WI38 (cell line): ENCODE measurements at regions not wholly inside any gene's neighbourhood (a gene's known extent, or its start where the extent isn't known, plus 50 kb on each side); places are given as distances from the start of the nearest gene placed in this dataset.
A peak's percentile ranks its signal among the peaks of the same experiment; 100 is the strongest.

ENCODE experiments used
- H3K4me3 ChIP-seq: 2 replicates; pipeline ENCODE4 v1.5.1; 2011; ENCODE audit warnings: low read depth, mild to moderate bottlenecking, control low read depth, low read length
- TF ChIP-seq, protein P1 (sequence below): IDR thresholded peaks from 2 replicates; pipeline ENCODE4 v1.5.1; 2012; ENCODE audit warnings: low read depth, mild to moderate bottlenecking, control low read depth, low read length

DNA sequence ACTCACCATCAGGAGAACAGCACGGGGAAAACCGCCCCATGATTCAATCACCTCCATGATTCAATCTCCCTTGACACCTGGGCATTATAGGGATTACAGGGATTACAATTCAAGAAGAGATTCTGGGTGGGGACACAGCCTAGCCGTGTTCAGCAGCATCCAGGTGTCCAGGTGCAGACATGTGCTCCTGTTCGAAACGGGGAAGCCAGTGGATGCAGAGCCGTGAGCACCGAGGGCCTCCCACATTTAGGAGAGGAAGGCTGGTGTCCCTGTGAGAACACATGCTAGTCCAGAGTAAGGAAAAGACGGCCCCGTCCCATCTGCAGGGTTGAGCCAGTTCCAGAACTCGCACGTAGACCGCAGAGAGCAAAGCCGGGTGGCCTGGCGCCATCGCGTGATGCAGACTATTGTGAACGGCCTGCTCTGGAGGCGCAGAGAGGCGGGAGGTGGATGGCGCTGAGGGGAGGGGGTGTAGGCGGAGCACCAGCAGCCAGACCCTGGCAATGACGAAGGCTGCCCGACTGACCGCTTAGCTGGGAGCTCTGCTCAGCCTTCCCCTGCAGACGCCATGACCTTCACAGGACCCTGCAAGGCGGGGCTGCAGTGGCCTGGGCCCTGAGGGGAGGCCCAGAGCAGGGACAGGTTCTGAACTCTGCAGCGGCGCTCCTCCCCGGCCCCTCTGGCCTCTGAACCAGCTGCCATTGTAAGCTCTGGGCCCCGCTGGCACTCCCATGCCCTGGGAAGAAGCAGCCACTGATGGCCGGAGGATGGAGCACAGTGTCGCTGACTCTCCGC is 141.6 kb upstream of the TCERG1L start:
- TF ChIP-seq, protein P1, sequence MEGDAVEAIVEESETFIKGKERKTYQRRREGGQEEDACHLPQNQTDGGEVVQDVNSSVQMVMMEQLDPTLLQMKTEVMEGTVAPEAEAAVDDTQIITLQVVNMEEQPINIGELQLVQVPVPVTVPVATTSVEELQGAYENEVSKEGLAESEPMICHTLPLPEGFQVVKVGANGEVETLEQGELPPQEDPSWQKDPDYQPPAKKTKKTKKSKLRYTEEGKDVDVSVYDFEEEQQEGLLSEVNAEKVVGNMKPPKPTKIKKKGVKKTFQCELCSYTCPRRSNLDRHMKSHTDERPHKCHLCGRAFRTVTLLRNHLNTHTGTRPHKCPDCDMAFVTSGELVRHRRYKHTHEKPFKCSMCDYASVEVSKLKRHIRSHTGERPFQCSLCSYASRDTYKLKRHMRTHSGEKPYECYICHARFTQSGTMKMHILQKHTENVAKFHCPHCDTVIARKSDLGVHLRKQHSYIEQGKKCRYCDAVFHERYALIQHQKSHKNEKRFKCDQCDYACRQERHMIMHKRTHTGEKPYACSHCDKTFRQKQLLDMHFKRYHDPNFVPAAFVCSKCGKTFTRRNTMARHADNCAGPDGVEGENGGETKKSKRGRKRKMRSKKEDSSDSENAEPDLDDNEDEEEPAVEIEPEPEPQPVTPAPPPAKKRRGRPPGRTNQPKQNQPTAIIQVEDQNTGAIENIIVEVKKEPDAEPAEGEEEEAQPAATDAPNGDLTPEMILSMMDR: no peak
- H3K4me3 ChIP-seq: no peak overlapping the region

DNA sequence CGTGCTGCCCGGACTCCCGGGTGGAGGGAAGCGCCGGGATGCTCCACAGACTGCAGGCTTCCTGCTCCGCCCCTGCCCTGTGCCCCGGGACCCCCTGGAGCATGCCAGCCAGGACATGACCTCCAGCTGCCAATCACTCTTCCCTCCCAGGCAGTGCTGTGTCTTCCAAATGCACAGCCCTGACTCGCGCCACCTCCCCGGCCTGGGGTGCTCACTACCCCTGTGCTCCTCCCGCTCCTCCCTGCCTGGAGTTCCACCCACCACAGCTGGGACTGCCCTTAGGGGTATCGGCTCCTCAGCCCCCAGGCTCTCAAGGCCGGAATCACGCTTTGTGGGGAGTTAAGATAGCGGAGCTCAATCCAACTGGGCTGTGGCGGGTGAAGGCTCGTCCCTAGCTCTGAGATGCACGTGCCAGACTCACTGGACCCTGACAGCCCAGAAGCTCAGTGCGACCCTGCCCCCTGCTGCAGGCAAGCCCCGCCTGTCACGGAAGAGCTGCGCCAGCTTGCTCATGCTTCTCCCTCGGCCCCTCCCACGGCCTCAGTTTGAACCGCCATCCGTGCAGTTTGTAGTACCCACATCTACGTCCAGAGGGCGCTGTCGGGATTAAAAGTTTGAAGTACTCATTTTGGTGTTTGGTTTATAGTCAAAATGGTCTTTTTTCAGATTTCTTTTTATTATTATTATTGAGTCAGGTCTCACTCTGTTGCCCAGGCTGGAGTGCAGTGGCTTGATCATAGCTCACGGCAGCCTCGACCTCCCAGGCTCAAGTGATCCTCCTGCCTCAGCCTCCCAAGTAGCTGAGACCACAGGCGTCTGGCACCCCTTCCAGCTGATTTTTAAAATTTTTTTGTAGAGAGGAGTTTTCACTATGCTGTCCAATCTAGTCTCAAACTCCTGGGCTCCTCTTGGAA is 142.5 kb upstream of the TCERG1L start:
- TF ChIP-seq, protein P1: peak; percentile 21; the same call in 1 of the 2 replicates
- no peak overlapping the region for H3K4me3 ChIP-seq

DNA sequence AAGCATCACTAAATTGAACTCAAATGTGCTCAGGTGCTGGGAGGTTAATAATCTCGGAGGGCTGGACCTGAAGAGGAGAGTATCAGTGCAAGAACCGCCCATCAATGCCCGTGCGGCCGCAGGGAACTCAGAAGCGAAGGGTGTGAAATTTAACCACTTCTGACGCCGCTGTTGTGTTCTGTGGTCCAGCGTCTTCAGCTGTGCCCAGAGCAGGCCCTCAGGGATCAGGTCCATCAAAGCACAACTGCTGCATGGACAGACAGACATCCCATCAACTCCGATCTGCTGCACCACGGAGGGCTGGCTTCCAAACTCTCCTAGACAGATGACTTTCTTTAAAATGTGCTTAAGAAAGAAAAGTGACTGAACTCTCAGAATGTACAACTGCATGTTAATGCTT is 144.9 kb upstream of the TCERG1L start:
- no peak overlapping the region for H3K4me3 ChIP-seq
- TF ChIP-seq, protein P1: no peak

DNA sequence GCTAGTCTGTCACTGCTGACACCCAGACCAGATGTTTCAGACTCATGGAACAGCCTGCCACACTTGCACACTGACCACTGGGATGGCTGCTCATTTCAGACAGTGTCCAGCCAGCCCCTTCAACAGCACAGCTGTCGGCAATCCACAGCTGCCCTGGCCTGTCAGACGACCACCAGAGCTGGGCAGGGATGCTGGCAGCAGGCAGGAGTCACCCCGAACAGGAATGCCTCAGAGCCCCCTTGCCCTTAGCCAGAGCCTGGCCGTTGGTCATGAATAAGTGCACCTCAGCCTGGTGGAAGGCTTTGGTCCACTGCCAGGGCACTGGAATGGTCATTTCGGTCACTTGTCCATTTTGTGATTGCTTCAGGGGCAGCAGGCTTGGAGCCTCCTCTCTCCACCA is 149.6 kb upstream of the TCERG1L start:
- TF ChIP-seq, protein P1: no peak

DNA sequence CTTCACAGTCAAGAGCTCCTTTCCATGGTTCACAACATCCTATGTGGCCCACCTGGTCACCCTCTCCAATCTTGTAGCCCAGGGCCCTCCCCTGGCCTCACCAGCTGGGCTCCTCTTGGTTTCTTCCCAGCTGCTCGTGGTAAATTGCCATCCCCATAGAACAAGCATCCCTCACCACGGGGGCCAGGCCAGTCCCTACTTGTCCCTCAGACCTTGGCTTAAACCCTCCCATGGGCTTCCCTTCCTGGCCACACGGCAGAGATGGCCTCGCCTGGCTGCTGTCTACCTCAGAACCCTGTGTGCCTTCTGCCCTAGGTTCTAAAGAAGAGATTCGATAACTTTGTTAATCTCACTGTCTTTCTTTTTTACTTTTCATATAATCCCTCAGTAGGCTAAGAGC is 153.3 kb upstream of the TCERG1L start:
- H3K4me3 ChIP-seq: no peak overlapping the region
- TF ChIP-seq, protein P1: no peak

More for the DNA sequence above, 149.6 kb upstream of the TCERG1L start:
- no peak overlapping the region for H3K4me3 ChIP-seq

DNA sequence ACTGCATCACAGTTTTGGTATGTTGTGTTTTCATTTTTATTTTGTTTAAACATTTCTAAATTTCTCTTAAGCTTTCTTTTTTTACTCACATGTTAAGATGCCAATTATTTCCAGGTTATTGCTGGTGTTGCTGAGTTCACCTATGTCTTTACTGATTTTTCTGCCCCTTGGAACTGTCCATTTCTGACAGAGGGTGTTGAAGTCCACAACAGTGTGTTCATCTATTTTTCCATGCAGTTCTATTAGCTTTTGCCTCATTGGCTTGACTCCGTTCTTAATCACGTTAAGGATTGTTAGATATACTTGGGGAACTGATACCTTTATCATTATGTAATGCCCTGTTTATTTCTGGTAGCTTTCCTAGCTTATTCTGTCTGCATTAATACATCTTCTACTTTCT is 158.0 kb upstream of the TCERG1L start:
- H3K4me3 ChIP-seq: no peak overlapping the region
- TF ChIP-seq, protein P1: no peak

DNA sequence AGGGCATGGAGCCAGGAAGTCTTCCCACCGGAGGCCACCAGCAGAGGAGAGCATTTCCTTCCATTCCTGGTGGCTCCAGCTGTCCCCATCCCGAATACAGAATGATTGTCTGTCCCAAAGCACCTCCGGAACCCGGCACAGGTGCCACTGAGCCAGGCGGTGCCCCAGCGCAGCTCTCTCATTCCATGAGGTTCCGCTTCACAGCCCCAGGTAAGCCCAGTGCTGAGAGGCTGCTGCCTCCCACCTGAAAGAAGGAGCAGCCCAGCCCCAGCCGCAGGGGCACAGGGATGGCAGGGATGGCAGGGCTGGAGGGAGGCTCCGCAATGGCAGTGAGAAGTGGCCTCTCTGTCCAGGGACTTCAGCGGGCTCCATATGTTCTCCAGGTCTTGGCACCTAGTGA is 162.1 kb upstream of the TCERG1L start:
- no peak overlapping the region for H3K4me3 ChIP-seq
- TF ChIP-seq, protein P1: no peak
